ENCODE measurements at regions not wholly inside any gene's neighbourhood (a gene's known extent, or its start where the extent isn't known, plus 50 kb on each side); places are given as distances from the start of the nearest gene placed in this dataset.

DNA sequence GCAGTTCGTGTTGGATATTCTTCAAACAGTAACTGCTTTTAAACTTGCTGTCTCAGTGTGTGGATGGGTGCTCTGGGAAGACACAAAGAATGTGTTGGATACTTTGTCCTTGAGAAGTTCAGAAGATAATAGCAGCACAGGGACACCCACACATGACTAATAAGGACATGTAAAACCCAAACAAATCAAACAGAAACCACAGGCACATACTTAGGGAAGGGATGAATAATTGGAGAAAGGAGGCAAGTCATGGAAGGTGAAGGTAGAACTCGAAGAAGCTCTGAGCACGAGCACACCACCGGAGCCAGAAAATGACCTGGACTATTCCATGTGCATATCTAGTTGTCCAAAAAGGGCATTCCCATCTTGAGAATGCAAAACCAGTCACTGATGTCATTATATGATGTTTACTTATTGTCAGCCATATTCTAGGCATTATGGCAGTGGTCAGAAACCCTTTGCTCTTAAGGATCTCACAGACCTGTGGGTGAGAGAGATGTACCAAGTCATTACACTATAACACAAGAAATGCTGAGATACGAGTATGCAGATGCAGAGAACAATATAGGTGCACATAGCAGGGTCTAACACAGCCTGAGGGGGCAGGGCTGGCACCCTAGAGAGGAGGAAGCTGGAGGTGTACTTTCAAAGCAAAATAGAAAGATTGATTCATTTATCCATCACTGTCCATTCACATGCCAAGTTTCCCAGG lies 152.9 kb downstream of the PIK3R1 start:
- Histone ChIP-seq H3K4me1 (ENCODE audit: control insufficient read depth in 1 of 2, insufficient read depth in 2 of 2, low read length in 2 of 2) (no peaks in the 10 kb centered on the region), H3K9ac (ENCODE audit: low read depth in 1 of 2, low read length in 2 of 2) (no peak overlapping the region), H3K9me3 (ENCODE audit: control insufficient read depth in 1 of 2, low read length in 2 of 2) (no peaks in the 10 kb centered on the region), H3K27me3 (ENCODE audit: control insufficient read depth in 1 of 2, insufficient read depth in 2 of 2, low read length in 2 of 2) (no peaks in the 10 kb centered on the region), H3K27ac (ENCODE audit: low read depth, low read length) (no peak overlapping the region), H3K36me3 (ENCODE audit: control insufficient read depth in 1 of 2, insufficient read depth in 2 of 2, low read length in 2 of 2) (no peaks in the 10 kb centered on the region), H3K4me3 (ENCODE audit: low read depth in 1 of 2, low read length in 2 of 2) (no peak overlapping the region)

DNA sequence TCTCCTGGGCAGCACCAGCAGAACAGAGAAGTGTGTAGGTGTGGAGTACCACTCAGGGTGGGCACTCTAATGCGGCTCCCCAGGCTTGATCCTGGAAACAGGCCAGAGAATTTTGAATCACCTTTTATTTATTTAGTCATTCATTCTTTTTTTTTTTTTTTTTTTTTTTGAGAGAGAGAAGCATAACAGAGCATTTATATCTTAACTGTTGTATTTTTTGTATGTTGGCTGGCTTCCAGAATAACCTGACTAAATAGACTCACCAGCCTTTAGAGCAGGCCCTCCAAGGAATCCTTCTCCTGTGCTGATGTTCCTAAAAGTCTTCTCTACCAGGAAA lies 153.4 kb downstream of the PIK3R1 start:
- H3K36me3 ChIP-seq (ENCODE audit: control insufficient read depth in 1 of 2, insufficient read depth in 2 of 2, low read length in 2 of 2) = no peaks in the 10 kb centered on the region
- H3K27ac ChIP-seq (ENCODE audit: low read depth, low read length) = no peak overlapping the region
- no peak overlapping the region for H3K4me3 ChIP-seq (ENCODE audit: low read depth in 1 of 2, low read length in 2 of 2)
- H3K9ac ChIP-seq (ENCODE audit: low read depth in 1 of 2, low read length in 2 of 2) = no peak overlapping the region
- no peaks in the 10 kb centered on the region for H3K9me3 ChIP-seq (ENCODE audit: control insufficient read depth in 1 of 2, low read length in 2 of 2)
- no peaks in the 10 kb centered on the region for H3K27me3 ChIP-seq (ENCODE audit: control insufficient read depth in 1 of 2, insufficient read depth in 2 of 2, low read length in 2 of 2)
- no peaks in the 10 kb centered on the region for H3K4me1 ChIP-seq (ENCODE audit: control insufficient read depth in 1 of 2, insufficient read depth in 2 of 2, low read length in 2 of 2)

DNA sequence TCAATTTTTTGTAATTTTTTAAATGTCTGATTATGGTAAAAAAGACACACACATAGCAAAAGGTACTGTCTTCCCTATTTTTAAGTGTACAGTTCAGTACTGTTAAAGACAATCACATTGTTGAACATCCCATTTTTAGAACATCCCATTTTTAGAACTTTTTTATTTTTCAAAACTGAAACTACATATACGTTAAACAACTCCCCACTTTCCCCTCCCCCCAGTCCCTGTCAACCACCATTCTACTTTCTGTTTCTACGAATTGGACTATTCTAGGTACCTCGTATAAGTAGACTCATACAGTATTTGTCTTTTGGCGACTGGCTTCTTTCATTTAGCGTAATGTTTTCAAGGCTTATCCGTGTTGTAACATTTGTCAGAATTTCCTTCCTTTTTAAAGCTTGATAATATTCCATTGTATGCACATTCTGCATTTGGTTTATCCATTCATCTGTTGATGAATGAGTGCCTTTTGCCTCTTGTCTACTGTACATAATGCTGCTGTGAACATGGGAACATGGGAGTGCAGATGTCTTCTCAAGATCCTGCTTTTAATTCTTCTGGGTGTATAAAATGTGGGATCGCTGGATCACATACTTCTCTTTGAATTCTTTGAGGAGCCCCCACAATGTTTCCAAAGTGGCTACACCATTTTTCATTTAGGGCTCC lies 154.0 kb downstream of the PIK3R1 start:
- Histone ChIP-seq H3K36me3 (ENCODE audit: control insufficient read depth in 1 of 2, insufficient read depth in 2 of 2, low read length in 2 of 2) (no peaks in the 10 kb centered on the region), H3K27ac (ENCODE audit: low read depth, low read length) (no peak overlapping the region), H3K4me3 (ENCODE audit: low read depth in 1 of 2, low read length in 2 of 2) (no peak overlapping the region), H3K9ac (ENCODE audit: low read depth in 1 of 2, low read length in 2 of 2) (no peak overlapping the region), H3K27me3 (ENCODE audit: control insufficient read depth in 1 of 2, insufficient read depth in 2 of 2, low read length in 2 of 2) (no peaks in the 10 kb centered on the region), H3K4me1 (ENCODE audit: control insufficient read depth in 1 of 2, insufficient read depth in 2 of 2, low read length in 2 of 2) (no peaks in the 10 kb centered on the region), H3K9me3 (ENCODE audit: control insufficient read depth in 1 of 2, low read length in 2 of 2) (no peaks in the 10 kb centered on the region)

DNA sequence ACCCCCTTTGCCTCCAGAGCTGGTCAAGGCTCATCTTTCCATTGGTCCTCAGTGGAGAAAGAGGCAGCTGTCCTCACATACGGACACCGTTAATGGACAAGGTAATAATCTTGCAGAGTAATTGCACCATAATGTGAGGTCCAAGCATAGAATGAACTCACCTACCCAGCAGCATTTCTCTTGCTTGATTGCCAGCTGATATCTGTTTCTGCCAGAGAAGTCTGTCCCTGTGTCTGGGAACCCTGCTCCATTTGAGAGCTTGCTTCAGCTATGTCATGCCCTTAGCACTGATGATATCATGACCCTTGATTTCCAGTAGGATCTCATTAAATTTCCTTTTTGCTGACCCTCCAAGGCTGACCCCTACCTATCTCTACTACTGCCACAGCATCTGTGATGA lies 154.6 kb downstream of the PIK3R1 start:
- Histone ChIP-seq H3K27me3 (ENCODE audit: control insufficient read depth in 1 of 2, insufficient read depth in 2 of 2, low read length in 2 of 2) (no peaks in the 10 kb centered on the region), H3K9ac (ENCODE audit: low read depth in 1 of 2, low read length in 2 of 2) (no peak overlapping the region), H3K4me1 (ENCODE audit: control insufficient read depth in 1 of 2, insufficient read depth in 2 of 2, low read length in 2 of 2) (no peaks in the 10 kb centered on the region), H3K4me3 (ENCODE audit: low read depth in 1 of 2, low read length in 2 of 2) (no peak overlapping the region), H3K36me3 (ENCODE audit: control insufficient read depth in 1 of 2, insufficient read depth in 2 of 2, low read length in 2 of 2) (no peaks in the 10 kb centered on the region), H3K9me3 (ENCODE audit: control insufficient read depth in 1 of 2, low read length in 2 of 2) (no peaks in the 10 kb centered on the region), H3K27ac (ENCODE audit: low read depth, low read length) (no peak overlapping the region)

DNA sequence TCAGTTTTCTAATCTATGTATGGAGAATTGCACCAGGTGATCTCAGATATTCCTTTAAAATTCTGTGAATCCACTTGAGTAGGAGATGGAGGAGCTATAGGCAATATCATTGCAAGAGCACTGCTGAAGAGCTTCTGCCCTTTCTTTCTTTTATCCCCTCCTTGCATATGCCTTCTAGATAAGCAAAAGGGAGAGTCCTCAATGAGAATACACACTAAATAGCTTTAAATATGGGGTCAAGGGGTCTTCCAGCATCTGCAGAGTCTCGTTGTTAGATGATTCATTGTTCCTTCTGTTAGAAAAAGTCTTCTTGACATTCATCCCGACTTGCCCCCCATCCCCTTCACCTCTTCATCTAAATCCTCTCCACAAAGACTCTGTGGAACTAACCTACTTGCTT lies 156.1 kb downstream of the PIK3R1 start:
- Histone ChIP-seq H3K9ac (ENCODE audit: low read depth in 1 of 2, low read length in 2 of 2) (no peak overlapping the region), H3K4me3 (ENCODE audit: low read depth in 1 of 2, low read length in 2 of 2) (no peak overlapping the region), H3K4me1 (ENCODE audit: control insufficient read depth in 1 of 2, insufficient read depth in 2 of 2, low read length in 2 of 2) (no peaks in the 10 kb centered on the region), H3K36me3 (ENCODE audit: control insufficient read depth in 1 of 2, insufficient read depth in 2 of 2, low read length in 2 of 2) (no peaks in the 10 kb centered on the region), H3K27ac (ENCODE audit: low read depth, low read length) (no peak overlapping the region), H3K27me3 (ENCODE audit: control insufficient read depth in 1 of 2, insufficient read depth in 2 of 2, low read length in 2 of 2) (no peaks in the 10 kb centered on the region), H3K9me3 (ENCODE audit: control insufficient read depth in 1 of 2, low read length in 2 of 2) (no peaks in the 10 kb centered on the region)

DNA sequence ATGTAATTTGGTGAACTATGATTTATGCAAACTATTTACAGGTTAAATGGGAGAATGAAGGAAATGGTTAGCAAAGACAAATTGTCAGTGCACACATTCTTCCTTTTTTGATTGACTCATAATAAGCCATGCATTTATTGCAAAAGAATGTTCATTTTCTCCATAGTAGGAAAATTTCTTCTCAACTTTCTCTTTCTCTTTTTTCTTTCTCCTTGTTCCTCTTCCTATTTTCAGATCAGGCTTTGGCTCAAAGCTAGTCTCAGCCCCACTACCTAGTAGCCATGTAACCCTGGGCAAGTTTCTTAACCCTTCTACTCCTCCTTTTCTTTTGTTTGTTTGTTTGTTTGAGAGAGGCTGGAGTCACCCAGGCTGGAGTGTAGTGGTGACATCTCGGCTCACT lies 156.6 kb downstream of the PIK3R1 start:
- Histone ChIP-seq H3K4me1 (ENCODE audit: control insufficient read depth in 1 of 2, insufficient read depth in 2 of 2, low read length in 2 of 2) (no peaks in the 10 kb centered on the region), H3K9me3 (ENCODE audit: control insufficient read depth in 1 of 2, low read length in 2 of 2) (no peaks in the 10 kb centered on the region), H3K9ac (ENCODE audit: low read depth in 1 of 2, low read length in 2 of 2) (no peak overlapping the region), H3K36me3 (ENCODE audit: control insufficient read depth in 1 of 2, insufficient read depth in 2 of 2, low read length in 2 of 2) (no peaks in the 10 kb centered on the region), H3K27ac (ENCODE audit: low read depth, low read length) (no peak overlapping the region), H3K27me3 (ENCODE audit: control insufficient read depth in 1 of 2, insufficient read depth in 2 of 2, low read length in 2 of 2) (no peaks in the 10 kb centered on the region), H3K4me3 (ENCODE audit: low read depth in 1 of 2, low read length in 2 of 2) (no peak overlapping the region)

DNA sequence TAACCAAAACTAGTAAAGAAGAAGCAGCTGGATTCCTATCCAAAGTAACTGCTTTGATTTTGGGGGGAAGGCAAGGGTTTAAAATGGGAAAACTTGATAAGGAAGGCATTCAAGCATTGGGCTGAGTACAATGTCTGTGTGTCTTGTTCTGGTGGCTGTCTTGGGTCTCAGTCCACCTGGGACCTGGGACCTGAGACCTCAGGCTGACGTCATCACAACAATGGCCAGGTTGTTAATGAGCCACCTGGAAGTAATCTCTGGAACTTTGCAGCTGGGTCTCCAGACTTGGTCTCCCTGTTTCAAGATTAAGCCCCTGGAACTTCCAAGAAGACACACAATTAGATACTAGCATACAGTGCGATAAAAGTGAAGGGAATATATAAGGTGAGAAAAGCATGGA lies 157.5 kb downstream of the PIK3R1 start:
- H3K27ac ChIP-seq (ENCODE audit: low read depth, low read length) = no peak overlapping the region
- H3K4me3 ChIP-seq (ENCODE audit: low read depth in 1 of 2, low read length in 2 of 2) = no peak overlapping the region
- H3K4me1 ChIP-seq (ENCODE audit: control insufficient read depth in 1 of 2, insufficient read depth in 2 of 2, low read length in 2 of 2) = no peaks in the 10 kb centered on the region
- H3K27me3 ChIP-seq (ENCODE audit: control insufficient read depth in 1 of 2, insufficient read depth in 2 of 2, low read length in 2 of 2) = no peaks in the 10 kb centered on the region
- H3K36me3 ChIP-seq (ENCODE audit: control insufficient read depth in 1 of 2, insufficient read depth in 2 of 2, low read length in 2 of 2) = no peaks in the 10 kb centered on the region
- no peak overlapping the region for H3K9ac ChIP-seq (ENCODE audit: low read depth in 1 of 2, low read length in 2 of 2)
- no peaks in the 10 kb centered on the region for H3K9me3 ChIP-seq (ENCODE audit: control insufficient read depth in 1 of 2, low read length in 2 of 2)

DNA sequence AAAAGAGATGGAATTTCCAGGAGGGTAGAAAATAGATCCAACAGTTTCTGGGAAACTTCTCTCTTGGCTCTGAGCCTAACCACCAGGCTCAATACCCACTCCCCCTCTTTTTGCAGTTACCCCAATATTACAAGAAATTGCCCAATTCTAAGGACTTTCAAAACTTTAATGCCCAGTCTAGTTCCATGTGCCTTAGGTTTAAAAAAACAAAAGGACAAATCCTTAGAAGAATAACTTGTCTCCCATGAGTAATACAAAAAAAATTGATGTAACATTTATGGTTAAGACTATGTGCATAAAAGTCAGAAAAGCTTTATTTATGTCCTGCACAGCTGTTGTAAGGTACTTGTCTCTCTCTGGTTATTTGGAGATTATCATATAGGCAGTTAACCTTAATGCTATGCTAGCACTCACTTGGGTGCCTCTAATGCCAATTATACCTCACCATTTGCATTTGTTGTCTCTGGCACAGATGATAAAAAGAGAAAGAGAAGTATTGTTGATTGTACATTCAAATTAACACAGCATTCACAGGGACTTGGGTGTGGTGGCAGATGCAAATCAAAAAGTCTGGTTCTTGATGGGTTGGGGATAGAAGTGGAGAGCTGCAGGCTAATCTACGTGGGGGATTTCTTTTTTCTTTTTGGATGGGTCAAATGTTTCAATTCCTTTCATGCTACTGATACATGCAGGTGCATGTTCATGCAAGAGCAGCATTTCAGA lies 159.4 kb downstream of the PIK3R1 start:
- Histone ChIP-seq H3K27me3 (ENCODE audit: control insufficient read depth in 1 of 2, insufficient read depth in 2 of 2, low read length in 2 of 2) (no peaks in the 10 kb centered on the region), H3K27ac (ENCODE audit: low read depth, low read length) (no peak overlapping the region), H3K36me3 (ENCODE audit: control insufficient read depth in 1 of 2, insufficient read depth in 2 of 2, low read length in 2 of 2) (no peaks in the 10 kb centered on the region), H3K4me3 (ENCODE audit: low read depth in 1 of 2, low read length in 2 of 2) (no peak overlapping the region), H3K9ac (ENCODE audit: low read depth in 1 of 2, low read length in 2 of 2) (no peak overlapping the region), H3K4me1 (ENCODE audit: control insufficient read depth in 1 of 2, insufficient read depth in 2 of 2, low read length in 2 of 2) (peaks cover 0 to 2% of the 10 kb centered on the region in 2 donors), H3K9me3 (ENCODE audit: control insufficient read depth in 1 of 2, low read length in 2 of 2) (no peaks in the 10 kb centered on the region)

DNA sequence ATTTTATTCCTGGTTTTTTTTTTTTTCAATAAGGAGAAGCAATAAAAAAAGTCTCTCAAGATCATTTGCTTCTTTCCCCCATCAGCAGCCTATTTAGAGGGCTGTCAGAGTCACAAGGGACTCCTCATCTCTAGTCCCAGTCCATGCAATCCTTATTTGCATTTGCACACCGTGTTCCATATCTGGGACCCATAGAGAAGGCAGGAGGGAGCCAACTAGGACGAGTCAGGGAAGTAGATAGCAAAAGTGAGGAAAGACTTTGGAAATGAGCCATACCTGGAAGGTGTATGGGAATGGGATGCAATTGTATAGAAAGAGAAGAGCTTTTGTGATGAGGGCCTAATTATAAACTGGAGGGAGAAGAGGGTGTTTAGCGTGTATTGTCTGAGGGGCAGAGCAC lies 160.0 kb downstream of the PIK3R1 start:
- Histone ChIP-seq H3K4me1 (ENCODE audit: control insufficient read depth in 1 of 2, insufficient read depth in 2 of 2, low read length in 2 of 2) (peaks cover 0 to 5% of the 10 kb centered on the region in 2 donors), H3K9me3 (ENCODE audit: control insufficient read depth in 1 of 2, low read length in 2 of 2) (no peaks in the 10 kb centered on the region), H3K27me3 (ENCODE audit: control insufficient read depth in 1 of 2, insufficient read depth in 2 of 2, low read length in 2 of 2) (no peaks in the 10 kb centered on the region), H3K9ac (ENCODE audit: low read depth in 1 of 2, low read length in 2 of 2) (no peak overlapping the region), H3K27ac (ENCODE audit: low read depth, low read length) (no peak overlapping the region), H3K36me3 (ENCODE audit: control insufficient read depth in 1 of 2, insufficient read depth in 2 of 2, low read length in 2 of 2) (no peaks in the 10 kb centered on the region), H3K4me3 (ENCODE audit: low read depth in 1 of 2, low read length in 2 of 2) (no peak overlapping the region)

DNA sequence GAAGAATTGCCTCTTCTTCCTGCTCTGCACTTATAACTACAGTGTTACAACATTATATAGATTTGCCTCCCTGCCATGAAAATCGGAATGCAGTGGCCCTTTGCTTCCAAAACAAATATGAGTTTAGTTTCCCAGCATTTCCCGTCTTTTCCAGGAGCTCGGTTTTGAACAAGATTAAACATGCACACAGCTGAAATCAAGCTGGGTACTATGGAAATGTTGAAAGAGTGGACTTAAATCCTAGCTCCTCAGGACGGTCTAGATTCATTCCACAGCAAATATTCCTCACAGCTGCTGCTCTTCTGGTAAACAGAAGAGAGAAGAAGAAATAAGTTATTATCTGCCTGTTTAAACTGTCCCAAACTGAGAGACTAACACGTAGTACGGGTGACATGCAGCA lies 161.4 kb downstream of the PIK3R1 start:
- Histone ChIP-seq H3K9ac (ENCODE audit: low read depth in 1 of 2, low read length in 2 of 2) (no peak overlapping the region), H3K27me3 (ENCODE audit: control insufficient read depth in 1 of 2, insufficient read depth in 2 of 2, low read length in 2 of 2) (no peaks in the 10 kb centered on the region), H3K4me1 (ENCODE audit: control insufficient read depth in 1 of 2, insufficient read depth in 2 of 2, low read length in 2 of 2) (peaks cover 4 to 5% of the 10 kb centered on the region in 2 donors), H3K27ac (ENCODE audit: low read depth, low read length) (no peak overlapping the region), H3K4me3 (ENCODE audit: low read depth in 1 of 2, low read length in 2 of 2) (no peak overlapping the region), H3K36me3 (ENCODE audit: control insufficient read depth in 1 of 2, insufficient read depth in 2 of 2, low read length in 2 of 2) (no peaks in the 10 kb centered on the region), H3K9me3 (ENCODE audit: control insufficient read depth in 1 of 2, low read length in 2 of 2) (no peaks in the 10 kb centered on the region)

All from duodenal mucosa (tissue), 2 donors.